ENCODE measurements at regions not wholly inside any gene's neighbourhood (a gene's known extent, or its start where the extent isn't known, plus 50 kb on each side); places are given as distances from the start of the nearest gene placed in this dataset.

DNA sequence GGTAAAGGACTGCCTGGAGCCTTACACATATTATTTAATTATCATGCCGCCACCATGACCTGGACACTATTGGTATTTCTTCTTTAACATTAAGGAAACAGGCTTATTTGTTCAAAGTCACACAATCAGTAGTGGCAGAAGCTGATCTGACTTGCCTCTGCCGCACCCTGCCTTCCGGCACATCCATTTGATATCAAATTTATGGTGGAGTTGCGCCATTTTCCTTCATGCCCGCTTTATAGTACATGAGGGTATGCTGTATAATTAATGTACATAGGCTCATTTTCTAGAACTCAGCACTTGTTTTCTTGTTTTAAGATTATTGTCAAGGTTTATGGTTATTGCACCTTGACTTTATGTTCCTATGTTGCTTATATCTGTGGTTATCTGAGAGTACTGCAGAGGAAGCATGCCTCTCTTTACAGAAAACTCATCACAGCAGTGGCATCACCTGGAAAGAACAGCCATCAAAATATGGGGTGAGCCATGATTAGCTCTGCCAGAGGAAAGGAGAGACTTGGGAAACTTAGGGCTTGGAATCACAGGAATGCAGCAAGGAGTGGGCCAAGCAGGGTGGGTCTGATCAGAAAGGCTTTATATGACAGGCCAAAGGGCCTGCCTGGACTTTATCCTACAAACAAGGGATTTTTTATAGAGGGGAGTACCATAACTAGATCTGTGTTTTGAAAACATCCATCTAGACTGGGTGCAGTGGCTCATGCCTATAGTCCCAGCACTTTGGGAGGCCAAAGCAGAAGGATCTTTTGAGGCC lies 72.2 kb upstream of the GJB5 start:
- H3K4me3 Mint-ChIP-seq (ENCODE audit: low read depth): no peak overlapping the region
- peaks cover 1% of the 10 kb centered on the region for H3K36me3 Mint-ChIP-seq (ENCODE audit: insufficient read depth)
- H3K4me1 Mint-ChIP-seq (ENCODE audit: low read depth): peaks cover 16% of the 10 kb centered on the region
- H3K9me3 Mint-ChIP-seq (ENCODE audit: low read depth): peaks cover 17% of the 10 kb centered on the region
- DNase-seq (ENCODE audit: low spot score, unreplicated experiment): no peak
- TF ChIP-seq, protein P1, sequence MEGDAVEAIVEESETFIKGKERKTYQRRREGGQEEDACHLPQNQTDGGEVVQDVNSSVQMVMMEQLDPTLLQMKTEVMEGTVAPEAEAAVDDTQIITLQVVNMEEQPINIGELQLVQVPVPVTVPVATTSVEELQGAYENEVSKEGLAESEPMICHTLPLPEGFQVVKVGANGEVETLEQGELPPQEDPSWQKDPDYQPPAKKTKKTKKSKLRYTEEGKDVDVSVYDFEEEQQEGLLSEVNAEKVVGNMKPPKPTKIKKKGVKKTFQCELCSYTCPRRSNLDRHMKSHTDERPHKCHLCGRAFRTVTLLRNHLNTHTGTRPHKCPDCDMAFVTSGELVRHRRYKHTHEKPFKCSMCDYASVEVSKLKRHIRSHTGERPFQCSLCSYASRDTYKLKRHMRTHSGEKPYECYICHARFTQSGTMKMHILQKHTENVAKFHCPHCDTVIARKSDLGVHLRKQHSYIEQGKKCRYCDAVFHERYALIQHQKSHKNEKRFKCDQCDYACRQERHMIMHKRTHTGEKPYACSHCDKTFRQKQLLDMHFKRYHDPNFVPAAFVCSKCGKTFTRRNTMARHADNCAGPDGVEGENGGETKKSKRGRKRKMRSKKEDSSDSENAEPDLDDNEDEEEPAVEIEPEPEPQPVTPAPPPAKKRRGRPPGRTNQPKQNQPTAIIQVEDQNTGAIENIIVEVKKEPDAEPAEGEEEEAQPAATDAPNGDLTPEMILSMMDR (IDR thresholded peaks at IDR 0.05; ENCODE audit: unreplicated experiment): no peak
- peaks cover 14% of the 10 kb centered on the region for H3K27me3 Mint-ChIP-seq
- H3K27ac Mint-ChIP-seq: no peak overlapping the region

DNA sequence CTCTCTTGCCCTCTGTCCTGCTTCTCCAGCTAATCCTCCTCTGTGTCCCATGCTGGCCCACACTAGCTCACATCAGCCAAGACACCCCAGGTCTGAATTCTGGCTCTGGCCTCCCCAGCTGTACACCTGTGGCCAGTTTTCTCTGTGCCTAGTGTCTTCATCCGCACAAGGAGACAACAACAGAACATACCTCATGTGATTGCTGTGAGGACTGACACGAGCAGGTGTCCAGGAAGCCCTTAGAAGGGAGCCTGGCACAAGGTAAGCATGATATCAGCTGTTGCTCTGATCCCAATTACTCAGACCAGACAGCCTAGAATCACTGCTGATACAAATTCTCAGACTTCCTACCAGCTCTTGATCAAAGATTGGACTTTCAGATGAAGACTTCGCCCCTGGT lies 71.2 kb upstream of the GJB5 start:
- Mint-ChIP-seq H3K36me3 (ENCODE audit: insufficient read depth) (peaks cover 1% of the 10 kb centered on the region), H3K4me3 (ENCODE audit: low read depth) (no peak overlapping the region), H3K27ac (no peak overlapping the region), H3K27me3 (peaks cover 18% of the 10 kb centered on the region), H3K9me3 (ENCODE audit: low read depth) (peaks cover 13% of the 10 kb centered on the region), H3K4me1 (ENCODE audit: low read depth) (peaks cover 22% of the 10 kb centered on the region)
- TF ChIP-seq, protein P1 (IDR thresholded peaks at IDR 0.05; ENCODE audit: unreplicated experiment): no peak
- no peak for DNase-seq (ENCODE audit: low spot score, unreplicated experiment)

DNA sequence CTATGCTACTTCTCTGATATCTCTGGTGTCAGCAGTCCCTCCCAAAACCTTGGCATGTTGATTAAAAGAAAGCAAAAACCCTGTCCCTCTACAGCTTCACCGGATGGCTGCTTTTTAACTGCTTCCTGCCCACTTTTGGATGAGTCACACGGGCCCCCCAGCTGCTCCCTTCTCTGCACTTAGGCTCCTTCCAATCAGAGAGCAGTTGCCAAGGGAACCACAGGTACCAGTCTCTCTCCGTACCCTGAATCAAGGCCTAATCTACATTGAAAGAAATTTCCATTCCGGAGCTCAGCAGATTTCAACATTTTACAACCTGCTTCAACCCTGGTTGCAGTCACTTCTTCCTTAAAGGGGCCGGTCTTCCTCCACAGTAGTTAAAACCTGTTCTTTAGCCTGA lies 70.6 kb upstream of the GJB5 start:
- Mint-ChIP-seq H3K9me3 (ENCODE audit: low read depth) (peaks cover 7% of the 10 kb centered on the region), H3K36me3 (ENCODE audit: insufficient read depth) (peaks cover 1% of the 10 kb centered on the region), H3K4me1 (ENCODE audit: low read depth) (peaks cover 22% of the 10 kb centered on the region), H3K4me3 (ENCODE audit: low read depth) (no peak overlapping the region), H3K27ac (no peak overlapping the region), H3K27me3 (peaks cover 12% of the 10 kb centered on the region)
- TF ChIP-seq, protein P1 (IDR thresholded peaks at IDR 0.05; ENCODE audit: unreplicated experiment): no peak
- DNase-seq (ENCODE audit: low spot score, unreplicated experiment): no peak

DNA sequence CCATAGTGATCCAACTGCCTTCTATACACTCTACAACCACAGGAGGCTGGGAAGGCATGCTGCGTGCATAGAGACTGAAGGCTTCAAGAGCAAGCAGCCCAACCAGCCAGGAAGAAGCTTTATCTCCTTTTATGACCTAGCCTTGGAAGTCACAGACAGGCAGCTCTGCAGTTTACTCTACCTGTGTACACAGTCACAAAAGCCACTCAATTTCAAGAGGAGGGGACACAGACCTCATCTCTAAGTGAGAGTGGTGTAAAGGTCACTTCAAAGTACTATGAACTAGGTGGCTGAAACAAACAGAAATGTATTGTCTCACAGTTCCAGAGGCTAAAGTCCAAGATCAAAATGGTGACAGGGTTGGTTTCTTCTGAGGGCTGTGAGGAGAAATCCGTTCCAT lies 69.6 kb upstream of the GJB5 start:
- H3K9me3 Mint-ChIP-seq (ENCODE audit: low read depth): peaks cover 5% of the 10 kb centered on the region
- H3K27ac Mint-ChIP-seq: no peak overlapping the region
- peaks cover 1% of the 10 kb centered on the region for H3K36me3 Mint-ChIP-seq (ENCODE audit: insufficient read depth)
- peaks cover 30% of the 10 kb centered on the region for H3K4me1 Mint-ChIP-seq (ENCODE audit: low read depth)
- no peak overlapping the region for H3K4me3 Mint-ChIP-seq (ENCODE audit: low read depth)
- no peak for DNase-seq (ENCODE audit: low spot score, unreplicated experiment)
- peaks cover 19% of the 10 kb centered on the region for H3K27me3 Mint-ChIP-seq
- TF ChIP-seq, protein P1 (IDR thresholded peaks at IDR 0.05; ENCODE audit: unreplicated experiment): no peak

DNA sequence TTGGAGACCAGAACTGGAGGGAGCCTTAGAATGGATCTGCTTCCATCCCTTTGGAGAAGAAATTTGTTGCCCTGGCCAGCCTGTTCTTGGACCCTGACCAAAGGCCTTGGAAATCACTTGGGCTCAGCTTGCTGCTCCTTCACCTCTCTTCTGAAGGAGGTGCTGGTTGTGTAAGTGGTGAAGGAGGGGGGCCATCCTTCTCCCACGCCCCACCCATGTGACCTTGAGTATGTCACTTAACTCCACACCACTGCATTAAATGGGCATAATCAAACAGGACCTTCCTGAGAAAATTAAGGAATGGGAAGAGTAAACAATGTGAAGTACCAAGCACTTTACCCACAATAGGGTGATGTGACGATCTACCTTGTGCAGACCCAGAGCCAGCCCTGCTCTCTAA lies 68.3 kb upstream of the GJB5 start:
- Mint-ChIP-seq H3K36me3 (ENCODE audit: insufficient read depth) (peaks cover 1% of the 10 kb centered on the region), H3K27me3 (peaks cover 19% of the 10 kb centered on the region), H3K4me3 (ENCODE audit: low read depth) (no peak overlapping the region), H3K27ac (no peak overlapping the region), H3K4me1 (ENCODE audit: low read depth) (peaks cover 33% of the 10 kb centered on the region), H3K9me3 (ENCODE audit: low read depth) (peaks cover 5% of the 10 kb centered on the region)
- TF ChIP-seq, protein P1 (IDR thresholded peaks at IDR 0.05; ENCODE audit: unreplicated experiment): no peak
- no peak for DNase-seq (ENCODE audit: low spot score, unreplicated experiment)
